Cardiac septum (tissue), 1 donor: ENCODE measurements at regions not wholly inside any gene's neighbourhood (a gene's known extent, or its start where the extent isn't known, plus 50 kb on each side); places are given as distances from the start of the nearest gene placed in this dataset.

Source experiments
- DNase-seq: peaks from one replicate; pipeline ENCODE4 v3.0.0-alpha.2; 2020; ENCODE audit warnings: low spot score
- intact Hi-C: fragments of 100-400 bp; cut with DNase I; formaldehyde crosslinking; loops from one replicate; pipeline ENCODE4 v1.14.0; 2022
- donor health status: DM: no; HTN: no; CAD: no.

DNA sequence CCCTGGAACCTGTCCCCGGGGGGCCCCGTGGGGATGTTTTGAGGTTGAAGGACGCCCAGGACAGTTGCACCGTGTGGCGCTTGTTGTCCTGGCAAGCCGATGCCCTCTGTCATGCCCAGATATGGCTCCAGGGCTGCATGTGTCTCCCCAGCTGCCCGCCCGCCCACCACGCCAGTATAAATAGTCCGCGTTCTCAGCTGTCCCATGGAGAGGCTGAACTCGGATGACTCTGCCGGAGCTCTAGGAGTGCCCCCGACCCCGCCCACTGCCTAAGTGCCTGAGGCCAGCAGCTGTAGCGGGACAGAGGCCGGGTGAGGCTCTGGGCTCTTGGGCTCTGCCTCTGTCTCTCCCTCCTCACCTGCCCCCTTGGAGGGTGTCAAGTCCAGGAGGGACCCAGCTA is 83.0 kb upstream of the GATA5 start:
- DNase-seq = peak; percentile 90
- intact Hi-C loops = no loop called here

DNA sequence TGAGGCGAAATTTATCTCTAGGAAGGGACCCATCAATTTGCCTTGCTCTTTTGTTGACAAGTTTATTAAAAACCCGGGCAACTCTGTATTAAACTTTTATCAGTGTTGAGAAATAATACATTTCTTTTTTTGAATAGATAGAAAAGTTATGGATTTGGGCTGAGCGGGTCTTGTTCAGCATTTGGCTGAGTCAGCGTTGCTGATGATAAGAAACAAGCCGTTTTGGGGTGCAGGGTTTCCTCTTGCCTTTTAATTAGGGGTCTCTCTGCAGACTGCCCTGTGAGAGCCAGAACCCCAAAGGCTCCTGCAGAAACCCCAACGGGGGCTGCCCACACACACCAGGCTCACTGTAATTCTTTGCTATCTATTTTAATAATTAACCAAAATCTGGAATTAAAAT is 82.1 kb upstream of the SLCO4A1 start:
- DNase-seq = no peak
- intact Hi-C loops = no loop called here

DNA sequence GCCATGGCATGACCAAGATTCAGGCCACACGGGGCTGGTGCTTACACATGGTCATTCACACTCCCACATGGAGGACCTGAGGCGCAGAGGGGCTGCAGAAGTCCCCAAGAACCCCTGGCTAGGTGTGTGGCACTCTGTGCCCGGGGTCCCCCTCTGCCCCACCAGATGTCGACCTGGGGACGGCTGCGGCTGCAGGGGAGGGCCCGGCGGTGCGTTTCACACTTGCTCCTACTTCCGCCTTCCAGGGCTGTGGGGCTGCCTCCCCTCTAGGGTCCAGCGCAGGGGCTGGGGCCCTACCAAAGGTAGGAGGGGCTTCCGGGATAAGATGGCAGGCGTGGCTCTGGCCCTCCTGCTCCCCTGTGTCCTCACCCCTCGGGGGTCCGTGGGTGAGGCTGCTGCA is 81.1 kb upstream of the SLCO4A1 start:
- intact Hi-C loops = no loop called here
- no peak for DNase-seq

DNA sequence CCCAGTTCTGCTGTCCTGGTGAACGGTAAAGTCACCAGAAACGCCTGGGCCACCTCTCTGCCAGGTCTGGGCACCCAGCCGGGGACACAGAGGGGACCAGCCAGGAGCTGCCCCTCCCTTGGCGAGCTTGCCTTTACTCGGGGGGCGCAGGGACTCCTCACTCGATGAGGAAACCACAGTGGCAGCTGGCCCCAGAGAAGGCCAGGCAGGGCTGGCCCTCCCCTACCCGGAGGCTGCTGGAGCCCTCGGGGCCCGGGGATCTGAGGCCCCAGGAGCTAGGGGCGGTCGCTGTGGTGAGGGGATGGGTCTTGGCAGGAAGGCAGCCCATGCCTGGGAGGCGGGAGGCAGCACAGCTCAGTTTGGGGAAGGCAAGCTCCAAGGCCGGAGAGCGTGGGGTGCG is 80.4 kb upstream of the SLCO4A1 start:
- intact Hi-C loops = no loop called here
- no peak for DNase-seq

DNA sequence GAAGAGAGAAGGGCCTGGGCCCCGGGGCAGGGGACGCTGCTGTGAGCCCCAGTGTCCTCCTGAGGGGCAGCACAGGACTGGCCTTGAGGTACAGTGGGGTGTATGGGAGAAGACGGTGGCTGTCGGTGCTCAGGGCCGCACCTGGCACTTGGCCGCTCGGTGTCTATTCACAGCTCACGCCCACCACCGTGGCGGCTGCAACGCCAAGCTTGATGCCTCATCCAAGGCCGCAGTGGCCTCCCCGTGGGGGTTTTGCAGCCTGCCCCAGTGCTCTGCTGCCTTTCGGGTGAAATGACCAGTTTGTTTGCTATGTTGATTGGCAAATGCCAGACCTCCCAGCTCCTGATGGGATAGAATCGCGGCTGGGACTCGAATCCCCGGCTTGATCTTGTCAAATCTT is 79.5 kb upstream of the SLCO4A1 start:
- no peak for DNase-seq
- intact Hi-C loops = no loop called here

DNA sequence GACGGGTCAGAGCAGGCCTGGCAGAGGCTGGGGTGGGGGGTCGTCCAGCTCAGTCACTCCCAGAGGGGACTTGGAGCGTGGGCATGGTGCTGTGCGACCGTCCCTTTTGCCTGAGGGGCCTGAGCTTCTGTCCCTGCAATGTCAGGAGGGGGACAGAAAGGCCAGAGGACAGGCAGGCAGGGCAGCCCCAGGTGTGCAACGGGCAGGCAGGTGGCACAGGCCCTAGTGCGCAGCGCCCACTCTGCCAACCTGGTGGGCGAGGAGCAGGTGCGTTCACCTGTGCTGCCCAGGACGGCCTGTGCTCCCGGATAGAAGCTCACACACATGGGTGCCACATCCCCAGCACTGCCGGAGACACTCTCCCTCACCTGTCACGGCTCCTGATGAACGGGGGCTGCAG is 78.7 kb upstream of the SLCO4A1 start:
- intact Hi-C loops = no loop called here
- DNase-seq = no peak

DNA sequence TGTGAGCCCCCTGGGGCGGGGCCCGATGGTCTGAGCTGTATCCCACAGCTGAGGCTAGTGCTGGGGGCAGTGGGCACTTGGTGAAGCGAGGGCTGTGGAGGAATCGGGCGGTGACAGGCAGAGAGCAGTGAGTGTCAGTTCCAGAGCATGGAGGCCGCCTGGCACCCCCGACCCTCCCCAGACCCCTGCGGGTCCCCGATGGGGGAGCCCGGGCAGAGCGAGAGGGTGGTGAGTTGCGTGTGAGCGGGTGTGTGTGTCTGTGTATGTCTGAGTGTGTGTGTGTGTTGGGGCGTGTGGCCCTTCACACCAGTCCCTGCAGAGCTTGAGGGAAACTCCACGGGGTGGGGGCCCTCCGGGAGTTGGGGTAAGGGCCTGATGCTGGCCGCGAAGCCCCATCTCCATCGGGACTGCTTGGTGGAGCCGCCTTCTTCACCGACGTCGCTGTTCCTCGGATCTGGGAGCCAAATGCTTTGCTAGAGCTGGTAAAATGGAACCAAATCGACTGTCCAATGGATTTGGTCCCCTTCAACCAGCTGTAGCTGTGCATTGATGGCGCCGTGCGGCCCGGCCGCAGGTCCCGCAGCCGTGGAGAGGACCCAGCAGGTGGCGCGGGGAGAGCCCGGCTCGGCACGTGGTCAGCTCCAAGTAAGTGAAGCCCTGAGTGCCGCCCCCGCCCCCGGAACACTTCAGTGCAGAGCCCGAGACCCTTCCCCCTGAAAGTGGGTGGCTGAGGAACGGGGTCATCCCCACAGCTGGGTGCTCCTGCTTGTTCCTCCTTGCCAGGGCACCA is 77.7 kb upstream of the SLCO4A1 start:
- intact Hi-C loops = no loop called here
- DNase-seq = no peak

DNA sequence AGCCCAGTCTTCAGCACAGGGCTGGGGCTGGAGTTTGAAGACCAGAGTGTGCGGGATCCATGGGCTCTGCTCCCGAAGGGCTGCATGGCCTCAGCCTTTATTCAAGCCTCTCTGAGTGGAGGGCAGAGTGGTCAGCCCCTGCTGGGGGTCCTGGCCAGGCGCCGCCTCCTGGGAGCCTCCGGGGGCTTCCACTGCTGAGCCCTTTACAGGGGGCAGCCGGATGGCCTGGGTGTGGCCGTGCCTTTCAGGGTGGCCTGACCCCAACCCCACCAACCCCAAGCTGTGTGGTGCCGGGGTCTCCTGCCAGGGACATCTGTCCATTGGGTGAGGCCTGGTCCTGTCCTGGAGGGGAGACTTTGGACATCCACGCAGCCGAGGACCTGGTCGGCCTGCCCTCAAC is 76.0 kb upstream of the SLCO4A1 start:
- intact Hi-C loops = no loop called here

DNA sequence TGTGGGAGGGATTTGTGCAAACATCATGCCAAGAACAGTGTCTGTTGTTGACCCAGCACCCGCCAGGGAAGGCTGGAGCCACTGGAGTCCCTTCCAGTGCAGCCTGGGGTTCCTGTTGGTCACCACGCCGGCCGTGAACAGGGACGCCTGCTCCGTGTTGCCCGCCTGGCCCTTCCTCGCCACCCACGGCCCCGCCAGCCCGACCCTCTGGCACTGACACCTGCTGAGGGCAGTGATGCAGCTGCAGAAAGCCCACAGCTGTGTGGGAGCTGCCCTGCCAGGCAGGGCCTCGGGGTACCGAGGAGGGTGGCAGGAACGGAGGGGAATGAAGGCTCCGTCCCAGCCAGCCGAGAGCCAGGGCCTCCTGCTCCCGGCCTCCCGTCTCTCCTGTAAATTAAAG is 75.5 kb upstream of the SLCO4A1 start:
- no peak for DNase-seq
- intact Hi-C loops = no loop called here

More for the DNA sequence above, 76.0 kb upstream of the SLCO4A1 start:
- no peak for DNase-seq

DNA sequence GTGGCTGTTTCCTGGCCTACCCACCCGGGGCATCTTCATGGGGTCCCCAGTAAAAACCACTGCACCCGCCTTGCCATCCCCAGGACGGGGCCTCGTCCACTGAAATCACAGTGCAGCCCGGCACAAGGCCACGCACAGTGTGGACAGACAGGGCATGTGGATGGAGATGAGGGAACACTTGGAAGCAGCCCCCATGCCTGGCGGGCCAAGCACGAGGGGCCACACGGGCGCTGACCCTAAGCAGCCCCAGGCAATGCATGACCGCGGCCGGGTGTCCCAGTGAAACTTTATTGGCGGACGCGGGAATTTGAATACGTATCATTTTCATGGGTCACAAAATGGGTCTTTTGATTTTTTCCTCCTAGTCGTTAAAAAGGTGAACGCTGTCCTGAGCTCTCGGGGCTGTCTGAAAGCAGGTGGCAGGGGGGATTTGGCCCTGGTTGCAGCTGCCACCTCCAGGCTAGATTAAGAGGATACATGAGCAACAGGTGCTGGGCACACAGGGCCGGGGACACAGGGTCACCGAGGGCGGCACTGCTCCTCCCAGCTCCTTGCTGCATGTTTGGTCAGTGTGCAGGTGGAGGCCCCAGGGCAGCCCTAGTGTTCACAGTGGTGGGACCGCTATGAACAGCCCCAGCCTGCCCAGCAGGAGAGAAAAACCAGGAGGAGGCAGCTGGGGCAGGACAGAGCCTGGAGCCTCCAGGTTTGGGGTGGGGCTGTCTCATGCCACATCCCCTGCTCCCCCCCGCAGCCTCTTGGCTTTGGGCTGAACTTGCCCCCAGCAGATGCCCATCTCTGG is 74.9 kb upstream of the SLCO4A1 start:
- no peak for DNase-seq
- intact Hi-C loops = no loop called here

DNA sequence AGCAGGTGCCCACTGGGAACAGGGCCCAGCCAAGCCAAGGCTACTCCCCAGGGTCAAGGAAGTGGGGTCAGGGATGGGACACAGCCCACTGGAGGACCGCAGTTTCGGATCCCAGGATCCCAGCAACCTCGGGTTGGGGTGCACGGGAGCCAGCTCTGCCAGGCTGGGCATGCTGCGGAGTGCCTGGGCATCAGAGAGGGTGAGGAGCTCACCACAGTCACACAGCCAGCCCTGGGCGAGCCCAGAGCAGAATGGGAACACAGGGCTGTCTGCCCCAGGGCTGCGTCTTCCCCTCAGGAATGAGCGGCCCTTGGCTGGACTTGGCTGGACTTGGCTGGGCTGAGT is 74.3 kb upstream of the SLCO4A1 start:
- no peak for DNase-seq
- intact Hi-C loops = no loop called here

DNA sequence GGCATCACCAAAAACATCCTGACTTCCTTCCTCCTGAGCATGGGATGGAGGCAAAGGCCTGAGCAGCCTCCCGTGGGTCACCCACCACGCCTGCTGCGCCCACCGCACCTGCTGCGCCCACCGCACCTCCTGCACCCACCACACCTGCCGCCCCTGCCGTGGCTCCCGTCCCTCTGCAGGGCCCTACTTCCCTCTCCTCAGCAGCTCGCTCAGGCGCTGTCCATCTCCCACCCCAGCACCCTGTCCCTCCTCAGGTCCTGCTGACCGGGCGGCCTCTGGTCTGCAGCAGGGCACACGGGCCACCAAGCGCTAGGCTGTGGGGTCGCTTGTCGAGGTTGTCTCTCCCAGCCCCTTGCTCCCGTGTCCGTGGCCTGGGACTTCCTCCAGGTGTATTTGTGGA is 72.7 kb upstream of the SLCO4A1 start:
- DNase-seq = no peak
- intact Hi-C loops = no loop called here

DNA sequence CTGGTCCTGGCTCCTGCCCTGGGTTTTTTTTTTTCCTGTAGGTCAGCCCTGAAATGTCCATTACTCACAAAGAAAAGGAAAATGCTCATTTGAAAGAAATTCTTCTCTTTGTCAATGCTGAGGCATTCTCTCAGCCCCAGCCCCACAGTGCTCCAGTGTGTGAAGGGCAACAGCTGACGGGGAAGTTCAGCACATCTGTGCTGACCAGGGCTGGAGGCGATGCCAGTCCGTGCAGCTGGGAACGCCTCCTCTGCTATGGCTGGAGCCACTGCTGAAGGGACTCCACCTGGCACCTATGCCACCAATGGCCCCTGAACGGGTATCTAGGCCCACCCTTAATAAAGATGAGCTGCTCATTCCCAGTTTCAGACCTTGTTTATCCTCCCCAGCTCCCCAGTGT is 71.9 kb upstream of the SLCO4A1 start:
- DNase-seq = no peak
- intact Hi-C loops = no loop called here

DNA sequence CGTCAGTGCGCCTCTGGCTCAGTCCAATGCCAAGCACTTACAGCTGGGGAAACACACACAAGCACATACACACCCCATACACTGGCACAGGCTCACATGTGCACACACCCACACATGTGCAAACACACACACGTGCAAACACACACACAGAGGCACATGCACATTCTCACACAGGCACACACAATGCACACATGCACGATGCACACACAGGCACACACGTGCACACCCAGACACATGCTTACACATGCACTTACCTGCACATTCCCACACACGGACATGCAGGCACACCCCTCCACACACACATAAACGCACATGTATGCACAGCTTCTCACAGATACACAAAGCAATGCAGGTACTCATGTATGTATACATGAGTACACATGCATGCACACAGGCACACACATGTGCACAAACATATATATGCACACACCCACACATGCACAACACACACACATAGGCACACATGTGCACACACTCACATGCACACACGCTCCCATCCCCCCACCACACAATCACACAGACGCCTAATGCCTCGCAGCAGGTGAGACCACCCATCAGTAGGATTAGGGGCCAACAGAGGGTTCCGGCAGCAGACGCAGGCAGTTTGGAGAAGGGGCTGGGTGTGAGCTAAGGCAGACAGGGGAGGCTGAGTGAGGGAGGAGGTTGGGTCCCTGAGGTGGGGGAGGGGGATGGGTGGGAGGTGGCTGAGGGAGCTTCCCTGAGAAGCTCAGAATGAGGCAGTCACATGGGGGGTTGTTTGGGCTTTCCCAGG is 71.2 kb upstream of the SLCO4A1 start:
- no peak for DNase-seq
- intact Hi-C loops = no loop called here

DNA sequence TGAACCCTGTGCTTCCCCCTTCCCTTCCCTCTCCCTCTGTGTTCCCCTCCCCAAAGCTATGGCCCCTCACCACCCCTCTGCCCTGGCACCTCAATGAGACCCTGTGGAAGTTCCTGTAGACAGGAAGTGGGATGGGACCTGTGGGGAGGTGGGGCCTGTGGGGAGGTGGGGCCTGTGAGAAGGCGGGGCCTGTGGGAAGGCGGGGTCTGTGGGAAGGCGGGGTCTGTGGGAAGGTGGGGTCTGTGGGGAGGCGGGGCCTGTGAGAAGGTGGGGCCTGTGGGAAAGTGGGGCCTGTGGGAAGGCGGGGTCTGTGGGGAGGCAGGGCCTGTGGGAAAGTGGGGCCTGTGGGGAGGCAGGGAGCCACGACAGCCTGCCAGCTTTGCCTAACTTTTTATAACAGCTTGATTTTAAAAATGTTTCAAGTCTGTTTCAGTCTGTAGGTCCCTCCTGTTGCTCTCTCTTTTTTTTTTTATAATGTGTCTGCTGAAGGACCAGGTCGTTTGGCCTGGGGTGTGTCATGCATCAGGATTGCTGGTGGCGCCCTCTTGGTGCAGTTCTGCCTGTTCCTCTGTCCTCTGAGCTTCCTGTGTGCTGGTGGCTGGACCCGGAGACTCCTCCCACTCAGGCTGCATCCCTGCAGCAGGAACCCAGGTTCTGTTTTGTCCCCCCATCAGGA is 70.5 kb upstream of the SLCO4A1 start:
- intact Hi-C loops = no loop called here
- no peak for DNase-seq

DNA sequence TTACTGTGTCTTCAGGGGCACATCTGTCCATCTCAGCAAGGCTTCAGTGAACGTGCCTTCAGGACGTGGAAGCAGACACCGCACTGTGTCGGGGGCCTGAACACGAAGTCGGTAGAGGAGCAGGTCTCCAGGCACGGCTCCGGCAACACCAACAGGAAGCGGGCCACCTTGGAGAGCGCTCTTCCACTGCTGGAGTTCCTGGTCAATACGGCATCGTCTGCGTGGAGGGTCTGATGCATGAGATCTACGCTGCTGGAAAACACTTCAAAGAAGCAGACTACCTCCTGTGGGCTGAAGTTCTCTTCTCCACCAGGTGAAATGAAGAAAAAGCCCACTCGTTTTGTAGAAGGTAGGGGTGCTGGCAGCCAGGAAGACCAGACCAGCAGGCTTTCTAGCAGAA is 69.3 kb upstream of the SLCO4A1 start:
- intact Hi-C loops = no loop called here

DNA sequence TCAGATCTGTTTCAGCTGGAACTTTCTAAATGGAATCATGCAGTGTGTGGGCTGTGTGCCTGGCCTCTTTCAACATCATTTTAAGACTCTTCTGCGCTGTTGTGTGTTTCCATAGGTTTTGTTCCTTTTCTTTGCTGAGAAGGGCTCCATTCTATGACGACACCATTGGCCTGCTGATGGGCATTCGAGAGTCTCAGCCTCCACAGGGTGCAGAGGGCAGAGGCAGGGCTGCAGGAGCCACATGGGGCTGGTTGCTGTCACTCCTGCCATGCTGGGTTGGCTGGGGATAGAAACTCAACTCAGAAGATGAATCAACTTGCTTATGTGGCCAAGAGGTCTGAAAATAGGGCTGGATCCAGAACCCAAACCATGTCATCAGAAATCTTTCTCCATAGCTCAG is 68.5 kb upstream of the SLCO4A1 start:
- DNase-seq = no peak
- intact Hi-C loops = no loop called here

More for the DNA sequence above, 69.3 kb upstream of the SLCO4A1 start:
- DNase-seq = no peak

DNA sequence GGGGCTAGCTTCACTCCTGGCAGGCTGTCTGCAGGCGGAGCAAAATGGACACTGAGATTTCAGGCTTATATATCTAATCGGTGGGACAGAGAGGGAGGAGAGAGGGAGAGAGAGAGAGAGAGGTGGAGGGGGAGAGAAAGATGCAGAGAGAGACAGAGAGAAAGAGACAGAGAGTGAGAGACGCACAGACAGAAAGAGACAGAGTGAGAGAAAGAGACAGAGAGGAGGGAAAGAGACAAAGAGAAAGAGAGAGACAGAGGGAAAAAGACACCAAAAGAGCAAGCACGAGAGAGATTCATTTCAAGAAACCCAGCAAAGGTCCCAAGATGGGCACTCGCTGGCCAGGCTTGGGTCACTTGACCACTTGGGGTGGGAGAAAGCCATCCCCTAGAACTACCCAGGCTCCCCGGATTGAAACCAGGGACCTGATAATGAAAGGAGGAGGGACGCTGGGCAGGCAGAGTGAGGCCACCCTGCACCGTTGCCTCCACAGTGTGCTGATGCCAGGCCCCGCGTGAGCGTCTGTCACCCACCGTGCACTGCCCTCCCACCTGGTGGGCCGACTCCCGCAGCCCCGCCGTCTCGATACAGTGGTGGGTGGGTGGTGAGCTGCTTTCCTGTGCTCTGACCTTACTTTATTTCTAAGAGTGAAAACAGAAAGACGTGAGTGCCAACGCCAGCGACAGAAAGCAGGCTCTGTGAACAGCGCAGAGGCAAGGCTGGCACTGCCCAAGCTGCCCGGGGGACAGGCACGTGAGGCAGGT is 67.9 kb upstream of the SLCO4A1 start:
- no peak for DNase-seq
- intact Hi-C loops = no loop called here

DNA sequence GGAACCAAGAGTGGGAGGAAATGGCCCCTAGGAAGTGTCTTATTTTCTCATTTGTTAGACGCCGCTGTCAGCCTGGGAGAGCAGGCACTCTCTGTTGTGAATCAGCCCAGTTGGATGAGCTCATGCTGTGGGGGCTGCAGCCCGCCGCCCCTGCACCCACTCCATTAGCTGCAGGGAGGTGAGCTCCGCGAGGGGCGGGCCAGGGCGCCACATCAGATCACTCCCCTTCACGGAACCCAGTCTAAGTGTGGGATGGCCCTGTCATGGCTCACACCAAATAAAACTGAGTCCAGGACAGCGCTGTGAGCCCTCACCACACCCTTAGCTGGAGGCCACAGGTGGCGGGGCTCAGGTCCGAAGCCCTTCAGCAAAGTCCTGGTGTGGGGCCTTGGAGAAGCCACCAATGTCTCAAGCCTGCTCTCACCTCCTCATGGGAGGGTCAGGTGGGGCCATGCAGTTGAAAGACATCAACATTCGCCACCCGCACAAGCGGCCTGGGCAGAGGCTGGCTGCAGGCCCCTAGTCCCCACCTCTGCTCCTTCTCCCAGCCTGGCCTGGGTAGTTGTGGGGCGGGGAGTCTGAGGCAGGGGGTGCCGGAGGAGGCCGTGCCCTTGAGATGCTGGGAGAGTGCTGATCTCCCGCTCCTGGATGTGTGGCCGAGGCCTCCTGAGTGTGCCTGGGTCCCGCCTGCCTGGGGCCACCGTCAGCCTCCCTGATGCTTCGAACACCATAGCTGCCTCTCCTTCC is 66.2 kb upstream of the SLCO4A1 start:
- no peak for DNase-seq
- intact Hi-C loops = loop anchor here (5.0 kb wide), 1 partner anchor 74 kb away; no protein-coding TSS in a partner anchor
